GM23338 (cell line): ENCODE measurements at regions not wholly inside any gene's neighbourhood (a gene's known extent, or its start where the extent isn't known, plus 50 kb on each side); places are given as distances from the start of the nearest gene placed in this dataset.

Experiments
- ATAC-seq: fragments of 200-7000 bp; cut with Tn5 transposase; 3 replicates; pipeline ENCODE4 v1.9.1; 2020
- DNase-seq: peaks from one replicate; pipeline ENCODE4 v3.0.0-alpha.2; 2015; ENCODE audit warnings: low spot score
- H2AFZ ChIP-seq: fragments of 200-600 bp; sonication (generic); 2 replicates; pipeline ENCODE4 v1.8.0; 2016; ENCODE audit warnings: antibody characterized with exemption, mild to moderate bottlenecking, moderate library complexity
- H3F3A ChIP-seq: fragments of 200-600 bp; sonication (generic); replicated peaks from 2 replicates; pipeline ENCODE4 v1.8.0; 2017; ENCODE audit warnings: antibody characterized with exemption, mixed run types, low read depth
- H3K27ac ChIP-seq: fragments of 200-600 bp; sonication (generic); 2 replicates; pipeline ENCODE4 v1.6.1; 2016; ENCODE audit warnings: low read depth
- H3K27me3 ChIP-seq: fragments of 200-600 bp; sonication (generic); 2 replicates; pipeline ENCODE4 v1.8.0; 2016; ENCODE audit warnings: mild to moderate bottlenecking, mixed run types, moderate library complexity; ENCODE audit not compliant: insufficient read depth
- H3K36me3 ChIP-seq: fragments of 200-600 bp; sonication (generic); 2 replicates; pipeline ENCODE4 v1.8.0; 2016; ENCODE audit warnings: mild to moderate bottlenecking; ENCODE audit not compliant: insufficient read depth
- H3K4me1 ChIP-seq: fragments of 200-600 bp; sonication (generic); 2 replicates; pipeline ENCODE4 v1.8.0; 2016; ENCODE audit warnings: mild to moderate bottlenecking, moderate library complexity; ENCODE audit not compliant: insufficient read depth
- H3K4me2 ChIP-seq: fragments of 200-600 bp; sonication (generic); 2 replicates; pipeline ENCODE4 v1.7.1; 2017; ENCODE audit warnings: mixed run types
- H3K4me3 ChIP-seq: fragments of 200-600 bp; sonication (generic); 2 replicates; pipeline ENCODE4 v1.6.1; 2016; ENCODE audit warnings: mixed run types
- H3K79me2 ChIP-seq: fragments of 200-600 bp; sonication (generic); replicated peaks from 2 replicates; pipeline ENCODE4 v1.8.0; 2017; ENCODE audit warnings: mild to moderate bottlenecking; ENCODE audit not compliant: insufficient read depth
- H3K9me2 ChIP-seq: fragments of 200-600 bp; sonication (generic); 2 replicates; pipeline ENCODE4 v1.8.0; 2017; ENCODE audit not compliant: insufficient read depth
- H4K20me1 ChIP-seq: fragments of 200-600 bp; sonication (generic); replicated peaks from 2 replicates; pipeline ENCODE4 v1.8.0; 2017; ENCODE audit warnings: mild to moderate bottlenecking; ENCODE audit not compliant: insufficient read depth
- H3K27ac Mint-ChIP-seq: 2 replicates; pipeline ENCODE4 v1.8.0; 2020; ENCODE audit warnings: inconsistent platforms, mild to moderate bottlenecking, moderate library complexity, mixed read lengths
- H3K27me3 Mint-ChIP-seq: 3 replicates; pipeline ENCODE4 v1.8.0; 2022; ENCODE audit warnings: low read depth, mild to moderate bottlenecking, moderate library complexity, mixed read lengths, inconsistent platforms; ENCODE audit not compliant: insufficient read depth, poor library complexity
- H3K36me3 Mint-ChIP-seq: 3 replicates; pipeline ENCODE4 v1.8.0; 2021; ENCODE audit warnings: low read depth, mild to moderate bottlenecking, inconsistent platforms, moderate library complexity, mixed read lengths
- H3K4me1 Mint-ChIP-seq: 3 replicates; pipeline ENCODE4 v1.8.0; 2020; ENCODE audit warnings: mild to moderate bottlenecking, inconsistent platforms, mixed read lengths
- H3K4me3 Mint-ChIP-seq: 3 replicates; pipeline ENCODE4 v1.8.0; 2021; ENCODE audit warnings: moderate library complexity, mild to moderate bottlenecking, inconsistent platforms, mixed read lengths
- H3K9me3 Mint-ChIP-seq: 3 replicates; pipeline ENCODE4 v1.8.0; 2020; ENCODE audit warnings: moderate library complexity, mild to moderate bottlenecking, inconsistent platforms, mixed read lengths
- ETS1 ChIP-seq: IDR thresholded peaks from 2 replicates; pipeline ENCODE4 v1.6.1; 2016; ENCODE audit warnings: antibody characterized with exemption
- EZH2 ChIP-seq: fragments of 200-600 bp; sonication (generic); IDR thresholded peaks from one replicate; pipeline ENCODE4 v1.8.0; 2017; ENCODE audit warnings: antibody characterized with exemption, mild to moderate bottlenecking, low read depth; ENCODE audit not compliant: unreplicated experiment
- EZH2phosphoT487 ChIP-seq: fragments of 200-600 bp; sonication (generic); IDR thresholded peaks from one replicate; pipeline ENCODE4 v1.8.1; 2018; ENCODE audit warnings: antibody characterized with exemption; ENCODE audit not compliant: unreplicated experiment
- ZNF114 ChIP-seq: fragments of 250-450 bp; sonication (Bioruptor Pico); IDR thresholded peaks from 2 replicates; pipeline ENCODE4 v1.5.0; 2020; ENCODE audit warnings: mild to moderate bottlenecking, moderate library complexity
- ZNF462 ChIP-seq: fragments of 250-450 bp; sonication (Bioruptor Pico); IDR thresholded peaks from 2 replicates; pipeline ENCODE4 v1.5.0; 2020; ENCODE audit warnings: mild to moderate bottlenecking, moderate library complexity

DNA sequence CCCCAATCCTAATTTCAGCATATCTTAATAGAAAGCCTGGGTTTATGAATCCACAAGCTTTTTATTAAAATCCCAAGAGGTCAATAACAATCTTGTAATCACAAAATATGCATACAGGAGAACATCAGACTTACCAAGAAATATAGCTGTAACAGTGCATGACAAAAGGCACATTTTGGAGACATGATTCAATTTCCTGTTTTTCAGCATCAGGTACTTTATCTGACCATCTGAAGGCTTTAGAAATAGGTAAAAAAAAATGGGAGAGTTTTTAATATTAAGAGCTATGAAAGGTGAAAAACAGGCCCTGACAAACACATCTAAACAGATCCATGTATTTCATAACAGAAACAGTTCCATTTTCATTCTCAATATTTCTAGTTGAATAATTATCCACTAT lies 89.9 kb upstream of the EFEMP1 start:
- Histone ChIP-seq H3K9me2 (no peaks in the 10 kb centered on the region), H3K4me2 (no peak overlapping the region), H3K27me3 (no peaks in the 10 kb centered on the region), H4K20me1 (no peaks in the 10 kb centered on the region), H3K27ac (no peak overlapping the region), H3K4me1 (0 out of 2 replicates have a peak, but pooled peaks cover 3% of the 10 kb centered on the region), H3K36me3 (no peaks in the 10 kb centered on the region), H3K4me3 (no peak overlapping the region), H3F3A (no peaks in the 10 kb centered on the region), H3K79me2 (no peaks in the 10 kb centered on the region), H2AFZ (no peak overlapping the region)
- ATAC-seq = no peak
- H3K27me3 Mint-ChIP-seq = no peaks in the 10 kb centered on the region
- DNase-seq = no peak
- no peaks in the 10 kb centered on the region for H3K9me3 Mint-ChIP-seq
- TF ChIP-seq EZH2phosphoT487 (no peak), ETS1 (no peak), EZH2 (no peak), ZNF462 (CRISPR knock-in tag) (no peak), ZNF114 (CRISPR knock-in tag) (no peak)
- H3K4me3 Mint-ChIP-seq = no peak overlapping the region
- no peak overlapping the region for H3K27ac Mint-ChIP-seq
- H3K4me1 Mint-ChIP-seq = peaks cover 16% of the 10 kb centered on the region; the same call in 2 of the 3 replicates
- H3K36me3 Mint-ChIP-seq = no peaks in the 10 kb centered on the region
